HG02943 (cell line): ENCODE measurements at regions not wholly inside any gene's neighbourhood (a gene's known extent, or its start where the extent isn't known, plus 50 kb on each side); places are given as distances from the start of the nearest gene placed in this dataset.

Source experiments
- ATAC-seq: cut with Tn5 transposase; IDR thresholded peaks from one replicate; pipeline ENCODE4 v1.9.1; 2021; ENCODE audit warnings: mild to moderate bottlenecking, low read depth, moderate library complexity; ENCODE audit not compliant: unreplicated experiment

DNA sequence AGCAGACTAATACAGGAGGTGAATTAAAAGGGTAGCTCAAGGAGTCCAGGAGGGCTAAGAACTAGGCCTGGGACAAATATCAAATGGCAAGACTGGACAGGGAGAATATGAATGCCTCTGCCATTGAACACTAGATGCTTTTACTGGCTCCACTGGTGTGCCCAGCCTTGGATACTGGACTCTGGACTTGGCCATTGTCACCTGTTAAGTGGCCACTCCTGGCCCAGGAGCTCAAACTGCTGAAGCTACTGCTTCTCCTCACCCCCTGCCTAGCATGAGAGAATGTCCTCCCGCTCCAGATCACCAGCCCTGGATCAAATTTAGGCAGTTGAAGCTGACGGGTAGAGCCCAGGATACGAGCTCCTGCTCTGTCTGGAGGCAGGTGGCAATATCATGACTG lies 170.8 kb downstream of the DDX1 start:
- ATAC-seq: no peak

DNA sequence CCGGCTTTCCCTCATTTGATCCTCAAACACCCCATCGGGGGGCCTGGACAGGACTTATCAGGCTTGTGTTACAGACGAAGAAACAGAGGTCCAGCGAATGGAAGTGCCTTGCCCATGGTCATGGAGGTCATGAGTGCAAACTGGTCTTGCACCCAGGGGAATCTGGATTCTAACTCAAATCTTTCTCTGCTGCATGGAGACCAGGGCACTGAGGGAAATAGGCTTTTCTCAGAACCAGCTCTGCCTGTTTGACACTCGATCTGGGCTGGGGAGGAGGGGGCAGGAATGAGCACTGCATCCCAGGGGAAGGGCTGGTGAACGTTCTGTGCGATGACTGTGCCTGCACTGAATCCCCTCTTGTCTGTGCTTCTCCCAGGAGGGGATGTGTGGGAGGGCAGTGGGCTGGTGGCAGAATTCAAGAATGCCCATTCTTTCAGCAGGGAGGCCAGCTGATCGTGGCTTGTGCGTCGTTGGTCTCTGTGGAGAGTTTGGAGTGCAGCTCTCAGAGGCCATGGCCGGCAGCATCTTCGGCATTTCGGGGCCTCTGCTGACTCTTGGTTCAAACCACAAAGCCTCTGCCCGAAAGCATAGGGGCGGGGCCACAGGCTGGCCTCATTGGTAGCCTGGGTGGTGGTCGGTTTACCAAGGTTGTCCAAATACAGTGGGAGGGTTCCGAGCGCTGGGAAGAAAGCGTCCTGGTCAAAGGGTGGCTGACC lies 171.6 kb downstream of the DDX1 start:
- ATAC-seq: no peak

DNA sequence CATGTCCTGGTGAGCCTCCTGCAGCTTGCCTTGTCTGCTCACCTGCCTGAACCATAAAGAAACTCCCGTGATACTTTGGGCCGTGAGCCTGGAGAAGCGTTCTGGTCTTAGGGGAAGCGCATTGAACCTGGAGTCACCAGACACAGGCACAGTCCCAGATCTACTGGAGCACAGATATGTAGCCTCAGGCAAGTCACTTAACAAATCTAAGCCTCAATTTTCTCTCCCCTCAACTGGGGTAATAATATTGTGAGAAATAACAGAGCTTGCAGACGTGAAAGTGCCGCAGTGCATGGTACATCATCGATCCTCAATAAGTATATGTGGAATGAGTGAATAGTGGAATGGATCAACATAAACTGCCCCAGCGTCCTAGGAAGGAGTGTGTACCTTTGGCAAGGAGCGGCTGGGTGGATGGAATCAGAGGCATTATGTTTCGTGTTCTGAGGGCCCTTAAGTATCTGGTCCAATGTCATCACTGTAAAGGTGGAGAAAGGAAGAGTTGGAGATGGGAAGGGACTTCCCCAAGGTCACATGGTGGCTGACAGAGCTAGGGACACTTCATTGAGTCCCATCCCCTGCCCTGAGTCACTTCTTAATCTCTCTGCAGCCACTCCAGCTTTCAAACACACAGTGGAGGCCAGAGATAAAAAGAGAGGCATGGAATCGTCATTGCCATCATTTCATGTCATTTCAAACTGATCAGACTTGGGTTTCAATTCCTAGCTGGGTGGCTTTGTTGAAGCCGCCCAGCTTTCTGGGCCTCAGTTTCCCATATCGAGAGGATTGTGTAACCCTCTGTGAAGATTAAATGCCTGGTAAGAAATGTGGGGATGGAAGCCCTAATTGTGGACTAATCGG lies 172.4 kb downstream of the DDX1 start:
- no peak for ATAC-seq

DNA sequence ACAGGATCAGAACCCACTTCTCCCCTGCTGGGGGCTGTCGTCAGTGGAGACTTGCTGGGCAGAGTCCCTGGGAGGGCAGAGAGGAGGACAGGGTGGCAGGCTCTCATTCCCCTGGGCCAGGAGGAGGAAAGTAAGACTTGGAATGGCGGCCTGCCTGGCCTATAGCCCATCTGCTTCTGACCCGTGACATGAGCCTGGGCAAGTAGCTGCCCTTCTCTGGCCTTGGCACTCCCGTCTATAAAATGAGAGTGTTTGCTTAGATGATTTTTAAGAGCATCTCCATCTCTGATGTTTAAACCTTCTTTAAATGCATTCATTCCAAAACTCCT lies 173.0 kb downstream of the DDX1 start:
- no peak for ATAC-seq

DNA sequence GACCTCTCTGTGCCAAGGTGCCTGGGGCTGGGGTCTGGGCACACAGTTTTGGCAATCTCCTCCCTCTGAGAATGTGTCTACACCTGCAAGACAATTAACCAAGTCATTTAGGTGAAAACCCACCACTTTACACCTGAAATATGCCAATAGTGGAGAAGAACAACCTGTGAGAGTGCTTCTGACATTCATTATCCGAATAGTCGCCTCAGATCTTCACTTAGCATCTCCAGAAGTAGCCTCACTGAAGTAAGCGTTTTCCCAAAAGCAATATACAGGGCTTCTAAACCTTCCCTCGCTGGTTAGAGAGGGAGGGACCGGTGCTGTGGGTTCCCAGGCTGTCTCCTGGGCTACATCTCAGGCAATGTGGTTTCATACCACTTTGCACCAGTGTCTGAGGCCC lies 173.5 kb downstream of the DDX1 start:
- no peak for ATAC-seq

DNA sequence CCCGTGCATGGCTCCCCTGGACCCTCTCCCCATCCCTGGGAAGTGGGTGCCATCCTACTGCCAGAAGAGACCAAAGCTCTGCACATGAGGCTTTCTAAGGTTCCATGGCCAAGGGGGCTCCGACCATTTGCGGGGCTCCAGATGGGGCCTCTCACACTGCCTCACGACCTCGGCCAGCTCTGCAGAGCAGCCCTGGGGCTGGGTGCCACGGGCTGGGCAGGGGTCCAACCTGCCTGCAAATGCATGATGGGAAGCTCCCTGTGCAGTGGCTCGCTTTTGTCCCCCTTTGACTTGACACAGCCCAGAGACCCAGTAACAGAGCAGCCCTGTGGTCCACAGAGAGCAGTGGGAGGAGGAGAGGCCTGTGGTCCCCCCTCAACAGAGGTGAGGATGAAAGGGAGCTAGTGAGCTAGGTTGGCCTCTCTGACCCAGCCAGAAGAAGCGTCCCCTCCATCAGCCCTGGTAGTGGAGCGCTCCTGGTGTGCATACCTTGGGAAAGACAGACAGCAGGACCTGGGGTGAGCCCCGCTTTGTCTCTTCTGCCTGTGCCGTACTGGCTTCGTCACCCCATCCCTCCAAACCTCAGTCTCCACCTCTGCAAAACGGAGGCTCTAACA lies 174.1 kb downstream of the DDX1 start:
- ATAC-seq: no peak

DNA sequence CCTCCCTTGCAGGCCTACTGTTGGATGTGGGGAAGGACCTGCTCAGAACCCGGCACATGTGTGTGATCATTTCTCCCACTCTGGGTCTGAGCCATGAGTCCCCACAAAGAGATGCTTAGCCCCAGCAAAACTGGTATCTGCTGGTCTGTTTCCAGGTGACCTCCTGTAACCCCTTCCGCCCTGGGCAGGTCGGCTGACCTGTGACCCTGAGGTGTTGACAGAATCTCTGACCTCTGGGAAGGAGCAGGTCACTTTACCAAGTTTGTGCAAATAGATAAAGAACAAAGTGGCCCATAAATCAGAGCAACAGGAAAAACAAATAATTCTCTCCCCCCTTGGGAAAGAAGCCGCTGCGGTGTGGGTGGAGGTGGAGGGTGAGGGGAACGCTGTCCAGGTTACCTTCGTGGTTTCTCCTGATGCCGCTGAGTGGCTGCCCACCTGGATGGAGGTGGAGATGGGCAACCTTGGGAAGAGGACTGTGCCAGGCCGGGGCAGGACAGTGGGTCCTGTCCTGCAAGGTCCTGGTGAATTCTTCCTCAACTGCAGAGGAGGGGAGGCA lies 174.0 kb upstream of the MYCN start:
- no peak for ATAC-seq

DNA sequence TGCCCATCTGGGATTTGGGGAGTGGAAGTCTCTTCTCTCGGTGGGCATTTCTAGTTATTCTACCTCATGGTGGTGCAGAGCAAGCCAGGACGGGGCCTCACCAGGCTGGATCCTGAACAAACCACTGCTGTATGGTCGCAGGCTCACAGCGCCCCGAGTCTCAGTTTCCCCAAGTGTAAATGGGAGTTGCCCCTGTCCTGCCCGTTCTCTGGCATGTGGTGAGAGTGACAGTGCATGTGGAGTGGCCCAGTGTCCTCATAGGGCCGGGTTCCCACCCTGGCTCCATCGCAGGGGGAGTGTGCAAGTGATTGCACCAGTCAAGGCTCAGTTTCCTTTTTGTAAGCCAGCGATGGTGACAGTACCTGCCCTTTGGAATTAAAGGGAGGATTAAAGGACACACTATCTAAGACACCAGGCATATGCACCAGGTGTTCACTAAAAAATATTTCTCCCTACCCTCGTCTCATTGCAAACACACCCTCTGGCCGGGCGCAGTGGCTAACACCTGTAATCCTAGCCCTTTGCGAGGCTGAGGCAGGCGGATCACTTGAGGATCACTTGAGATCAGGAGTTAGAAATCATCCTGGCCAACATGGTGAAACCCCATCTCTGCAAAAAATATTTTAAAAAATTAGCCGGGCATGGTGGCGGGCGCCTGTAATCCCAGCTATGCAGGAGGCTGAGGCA lies 173.3 kb upstream of the MYCN start:
- ATAC-seq: no peak

DNA sequence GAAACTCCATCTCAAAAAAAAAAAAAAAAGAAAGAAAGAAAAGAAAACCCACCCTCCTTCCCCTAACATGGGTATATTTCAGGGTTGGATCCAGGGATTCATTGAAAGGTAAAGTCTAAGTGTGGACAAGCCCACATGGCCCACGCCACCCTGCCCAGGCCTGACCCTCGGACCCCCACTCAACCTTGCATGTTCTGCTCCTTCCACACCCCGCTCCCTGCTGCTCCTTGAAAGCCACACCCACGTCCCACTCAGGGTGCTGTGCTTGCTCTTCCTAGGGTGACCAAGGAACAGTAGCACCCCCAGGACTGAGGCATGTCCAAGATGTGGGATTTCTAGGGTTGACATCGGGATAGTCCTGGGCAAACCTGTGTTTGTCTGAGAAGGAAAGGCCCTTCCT lies 172.7 kb upstream of the MYCN start:
- ATAC-seq: no peak

DNA sequence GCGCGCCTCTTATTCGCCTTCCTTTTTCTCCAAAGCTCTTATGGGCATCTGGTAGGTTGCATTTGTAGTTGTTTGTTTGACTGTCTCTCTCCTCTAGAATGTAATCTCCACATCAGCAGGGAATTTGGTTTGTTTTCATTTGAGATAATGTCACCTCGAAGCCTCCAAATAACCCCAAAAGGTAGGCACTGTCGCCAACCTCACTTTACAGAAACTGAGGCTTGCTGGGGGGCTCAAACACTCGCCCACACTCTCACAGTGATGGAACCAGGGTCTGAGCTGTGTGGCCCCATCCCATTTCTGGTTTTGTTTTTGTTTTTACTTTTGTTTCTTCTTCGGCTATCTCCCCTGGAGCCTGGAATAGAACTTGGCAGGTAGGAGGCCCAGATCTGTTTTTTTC lies 172.2 kb upstream of the MYCN start:
- ATAC-seq: no peak

DNA sequence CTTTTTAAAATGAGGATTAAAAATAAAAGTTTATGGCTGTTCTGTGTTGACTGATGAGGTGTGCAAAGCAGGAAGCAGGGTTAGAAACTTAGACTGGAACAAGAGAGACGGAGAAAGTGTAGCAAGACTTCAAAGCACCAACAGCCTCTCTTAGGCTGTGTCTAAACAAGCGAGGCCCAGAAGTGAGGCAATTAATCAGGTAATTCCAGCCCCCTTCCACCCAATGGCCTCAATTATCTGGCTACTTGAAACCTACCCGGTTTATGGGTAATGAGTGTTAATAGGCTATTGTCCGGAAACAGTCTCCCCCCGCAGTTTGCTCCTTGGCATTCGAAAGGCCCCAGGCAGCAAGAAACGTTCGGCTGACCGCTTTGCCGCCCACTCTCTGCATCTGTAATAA lies 171.7 kb upstream of the MYCN start:
- no peak for ATAC-seq

DNA sequence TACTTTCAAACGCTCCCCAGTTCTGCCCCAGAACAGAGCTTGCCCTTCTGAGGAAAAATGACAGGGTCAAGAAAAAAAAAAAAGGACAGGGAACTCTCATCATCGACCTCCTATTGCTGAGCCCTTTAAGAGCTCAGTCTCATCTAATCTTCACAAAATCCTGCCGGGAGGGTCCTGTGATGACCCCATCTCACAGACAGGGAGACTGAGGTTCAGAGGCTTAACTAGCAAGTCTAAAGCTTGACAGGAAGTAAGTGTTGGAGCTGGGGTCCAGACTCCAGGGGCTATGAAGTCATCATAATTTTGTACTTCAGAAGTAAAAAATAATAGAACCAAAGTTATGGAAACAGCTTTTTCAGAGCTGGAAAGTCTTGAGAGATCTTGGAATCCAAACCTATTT lies 171.1 kb upstream of the MYCN start:
- no peak for ATAC-seq

DNA sequence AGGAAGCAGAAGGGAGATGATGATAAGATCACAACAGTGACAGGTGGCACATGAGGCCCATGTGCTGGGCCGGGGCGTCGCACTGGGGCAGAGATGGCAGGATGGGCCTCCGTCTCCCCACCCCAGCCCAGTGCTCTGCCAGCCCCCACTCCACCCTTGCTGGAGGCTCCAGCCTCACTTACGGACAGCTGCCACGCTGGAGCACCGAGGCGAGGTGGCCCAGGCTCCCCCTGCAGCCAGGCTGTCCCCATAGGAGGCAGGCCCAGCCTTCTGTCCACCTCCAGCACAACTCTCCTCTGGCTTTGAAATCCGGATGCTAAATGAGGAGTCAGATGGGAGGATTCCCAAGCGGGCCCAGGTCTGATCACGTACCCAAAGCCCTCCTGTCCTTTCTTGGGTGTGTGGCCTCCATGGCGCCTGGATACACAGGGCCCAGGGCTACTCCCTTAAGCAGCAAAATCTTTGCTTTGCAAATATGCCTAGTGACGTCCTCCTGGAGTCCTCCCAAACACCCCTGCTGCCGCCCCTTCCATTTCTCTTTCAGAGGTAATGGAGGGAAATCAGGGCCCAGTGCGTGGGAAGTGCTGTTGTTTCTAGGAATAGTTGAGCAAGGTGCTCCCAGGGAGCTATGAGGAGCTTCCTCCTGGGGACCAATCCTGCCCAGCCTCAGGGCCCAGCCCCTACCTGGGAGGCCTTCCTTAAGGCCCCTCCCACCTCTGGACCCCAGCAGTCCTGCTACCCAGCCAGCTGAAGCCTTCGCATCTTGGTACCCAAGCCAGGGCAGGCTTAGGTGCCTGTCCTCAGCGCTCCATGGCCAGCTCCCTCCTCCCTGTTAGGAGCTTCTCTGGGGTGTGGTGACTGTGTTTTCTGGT lies 170.4 kb upstream of the MYCN start:
- ATAC-seq: no peak

DNA sequence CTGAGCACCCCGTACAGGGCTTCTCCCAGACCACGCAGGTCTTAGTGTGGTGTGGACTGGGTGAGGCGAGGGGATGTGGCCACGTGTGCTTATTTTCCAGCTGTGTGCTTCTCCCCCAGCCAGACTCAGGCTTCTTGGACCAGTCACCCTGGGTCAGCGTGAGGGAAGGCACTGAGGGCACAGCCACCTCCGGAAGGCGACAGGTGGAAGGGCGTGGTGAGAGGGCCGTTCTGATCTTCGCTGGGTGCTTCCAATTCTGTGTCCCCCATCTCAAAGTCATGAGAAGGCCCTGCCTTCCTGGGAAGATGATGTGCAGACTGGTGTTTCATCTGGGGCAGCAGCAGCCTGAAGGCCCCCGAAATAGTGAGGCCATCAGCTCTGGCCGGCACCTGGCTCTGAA lies 169.7 kb upstream of the MYCN start:
- no peak for ATAC-seq

DNA sequence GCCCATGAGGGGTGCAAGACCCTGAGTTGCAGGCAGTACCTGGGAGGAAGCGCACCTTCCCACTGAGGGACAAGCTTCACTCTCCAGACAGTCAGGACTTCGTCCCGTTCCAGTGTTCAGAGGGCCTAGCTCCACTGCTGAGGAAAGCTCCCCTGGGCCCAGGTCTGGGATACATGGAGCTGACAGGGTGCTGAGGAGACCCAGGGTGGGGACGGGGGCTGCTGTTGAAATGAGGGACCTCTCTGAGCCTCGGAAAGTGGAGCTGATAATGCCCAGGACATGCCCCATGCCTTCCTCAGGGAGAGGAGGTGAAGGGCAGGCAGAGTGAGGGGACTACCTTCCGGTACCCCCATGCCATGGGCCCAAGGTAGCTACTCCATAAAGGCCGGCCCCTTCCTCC lies 169.2 kb upstream of the MYCN start:
- no peak for ATAC-seq

DNA sequence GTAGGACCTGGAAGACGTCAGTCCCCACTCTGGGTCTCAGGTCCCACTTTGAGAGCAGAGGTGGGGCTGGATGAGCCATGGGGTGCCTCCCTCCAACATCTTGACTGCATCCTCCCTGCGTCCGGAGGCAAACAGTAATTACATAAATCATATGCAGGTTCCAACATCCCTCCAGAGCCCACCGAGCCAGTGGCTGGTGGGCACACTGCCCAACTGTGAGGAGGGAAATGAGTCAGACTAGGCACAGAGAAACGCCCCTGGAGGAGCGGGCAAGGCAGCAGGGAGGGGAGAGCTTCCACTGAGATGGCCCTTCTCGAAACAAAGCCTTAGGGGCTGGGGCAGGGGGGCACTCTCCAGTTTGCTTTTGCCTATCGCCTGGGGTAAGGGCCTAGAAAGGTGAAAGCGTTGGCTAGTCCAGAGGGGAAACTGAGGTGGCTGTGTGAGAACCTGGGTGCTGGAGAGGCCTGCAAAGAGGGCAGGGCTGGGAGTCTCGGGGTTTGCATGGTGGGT lies 168.2 kb upstream of the MYCN start:
- ATAC-seq: no peak

DNA sequence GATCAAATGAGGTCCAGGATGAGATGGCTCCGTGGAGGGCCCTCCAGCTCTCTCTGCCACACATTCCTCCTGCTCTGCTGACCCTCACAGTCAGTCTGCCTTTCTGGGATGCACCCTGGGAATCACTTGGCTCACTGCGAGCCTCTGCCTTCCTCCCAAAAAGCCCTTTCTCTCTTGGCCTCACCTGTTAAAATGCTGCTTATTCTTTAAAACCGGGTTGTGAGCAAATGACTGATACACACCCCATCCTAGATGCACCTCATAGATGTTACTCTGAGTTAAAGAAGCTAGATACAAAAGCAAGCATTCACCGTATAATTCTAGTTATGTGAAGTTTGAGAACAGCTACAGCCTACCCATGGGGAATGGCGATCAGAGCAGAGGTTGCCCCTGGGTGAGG lies 167.7 kb upstream of the MYCN start:
- ATAC-seq: no peak

DNA sequence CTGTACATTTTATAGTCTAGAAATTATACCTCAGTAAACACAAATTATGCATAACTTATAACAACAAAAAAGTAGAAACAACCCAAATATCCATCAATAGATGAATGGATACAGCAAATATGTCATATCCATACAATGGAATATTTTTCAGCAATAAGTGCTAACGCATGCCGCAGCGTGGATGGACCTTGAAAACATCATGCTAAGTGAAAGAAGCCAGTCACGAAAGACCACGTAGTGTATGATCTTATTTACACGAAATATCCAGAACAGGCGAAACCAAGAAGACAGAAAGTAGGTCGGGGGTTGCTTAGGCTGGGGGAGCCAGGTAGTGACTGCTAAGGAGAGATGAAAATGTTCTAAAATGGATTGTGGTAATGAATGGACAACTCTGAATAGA lies 167.1 kb upstream of the MYCN start:
- no peak for ATAC-seq

DNA sequence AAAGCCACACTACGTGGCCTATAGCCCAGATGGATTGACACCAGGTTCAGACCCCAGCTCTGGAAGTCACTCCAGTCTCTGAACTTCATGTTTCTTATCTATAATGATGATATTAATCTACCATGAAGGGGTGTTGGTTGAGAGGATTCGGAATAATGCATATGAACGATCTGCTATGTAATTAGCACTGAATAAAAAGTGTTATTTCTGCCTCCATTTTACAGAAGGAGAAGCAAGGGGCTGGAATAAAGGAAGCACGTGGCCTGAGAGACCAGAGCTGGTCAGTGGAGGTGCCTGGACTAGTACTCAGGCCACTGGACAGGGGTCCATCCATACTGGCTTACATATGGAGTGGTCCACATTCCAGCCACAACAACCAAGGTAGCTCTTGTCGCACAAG lies 166.5 kb upstream of the MYCN start:
- ATAC-seq: no peak
